MCF 10A (cell line): ENCODE measurements at regions not wholly inside any gene's neighbourhood (a gene's known extent, or its start where the extent isn't known, plus 50 kb on each side); places are given as distances from the start of the nearest gene placed in this dataset.

Source experiments
- BruUV-seq: library from RNA; stranded (reverse); fragments of 400-500 nt; replicated peaks from 2 replicates; lab custom pipeline; 2021; lab: Mats Ljungman, UMichigan
- CTCF ChIA-PET: fragments of 300-600 bp; sonication (Branson Sonifier 250); formaldehyde crosslinking; extraction: SDS; loops from one replicate; lab custom pipeline; 2021; ENCODE audit warnings: antibody characterized with exemption, inconsistent platforms; lab: Yijun Ruan, JAX
- POLR2A ChIA-PET: fragments of 300-600, 350-650 bp; sonication (Branson Sonifier 250); formaldehyde crosslinking; extraction: SDS; loops from one replicate; lab custom pipeline; 2020; ENCODE audit warnings: antibody characterized with exemption, inconsistent platforms; lab: Yijun Ruan, JAX
- DNase-seq: peaks from one replicate; pipeline ENCODE4 v3.0.0-alpha.2; 2018; ENCODE audit not compliant: unreplicated experiment
- H3K27ac Mint-ChIP-seq: one replicate; pipeline ENCODE4 v1.8.0; 2022; ENCODE audit warnings: mild to moderate bottlenecking, low read depth, mixed read lengths; ENCODE audit not compliant: unreplicated experiment
- H3K27me3 Mint-ChIP-seq: one replicate; pipeline ENCODE4 v1.8.0; 2022; ENCODE audit warnings: mixed read lengths; ENCODE audit not compliant: insufficient read depth, unreplicated experiment
- H3K36me3 Mint-ChIP-seq: one replicate; pipeline ENCODE4 v1.8.0; 2022; ENCODE audit warnings: mild to moderate bottlenecking, moderate library complexity, mixed read lengths; ENCODE audit not compliant: insufficient read depth, unreplicated experiment
- H3K4me1 Mint-ChIP-seq: one replicate; pipeline ENCODE4 v1.8.0; 2022; ENCODE audit warnings: mixed read lengths; ENCODE audit not compliant: insufficient read depth, unreplicated experiment
- H3K4me3 Mint-ChIP-seq: one replicate; pipeline ENCODE4 v1.8.0; 2022; ENCODE audit warnings: mild to moderate bottlenecking, moderate library complexity, mixed read lengths; ENCODE audit not compliant: unreplicated experiment
- H3K9me3 Mint-ChIP-seq: one replicate; pipeline ENCODE4 v1.8.0; 2022; ENCODE audit warnings: mixed read lengths; ENCODE audit not compliant: unreplicated experiment
- CTCF ChIP-seq: fragments of 200-600 bp; IDR thresholded peaks from one replicate; pipeline ENCODE4 v1.8.0; 2022; ENCODE audit warnings: antibody characterized with exemption, mild to moderate bottlenecking; ENCODE audit not compliant: unreplicated experiment
- intact Hi-C: fragments of 100-400 bp; cut with micrococcal nuclease; formaldehyde crosslinking; loops from 2 replicates; pipeline ENCODE4 v1.14.1; 2022

- no peak for TF ChIP-seq CTCF
- Mint-ChIP-seq H3K27ac (no peak overlapping the region), H3K4me3 (no peak overlapping the region), H3K36me3 (no peaks in the 10 kb centered on the region), H3K4me1 (peaks cover 9% of the 10 kb centered on the region), H3K27me3 (no peaks in the 10 kb centered on the region), H3K9me3 (peaks cover 6% of the 10 kb centered on the region)
- ChIA-PET POLR2A (interaction anchor here (1.2 kb wide), 2 partner anchors 385 to 386 kb away, joined by 3 to 4 read pairs; no protein-coding TSS in a partner anchor), CTCF (interaction anchor here (0.6 to 0.7 kb wide), 2 partner anchors 10 to 395 kb away, joined by 3 read pairs; no protein-coding TSS in a partner anchor)
- intact Hi-C loops, result no loop called here
- BruUV-seq, result no TSS peak
- DNase-seq, result no peak
Observed at GRCh38 chr18:22556222-22557167, 138.8 kb upstream of the CTAGE1 start.

GRCh38 chr18:22557168-22557941 lies 139.6 kb upstream of the CTAGE1 start:
- POLR2A ChIA-PET, result no interaction called here
- intact Hi-C loops, result no loop called here
- Mint-ChIP-seq H3K4me1 (peaks cover 9% of the 10 kb centered on the region), H3K36me3 (no peaks in the 10 kb centered on the region), H3K27ac (no peak overlapping the region), H3K27me3 (no peaks in the 10 kb centered on the region), H3K9me3 (peaks cover 6% of the 10 kb centered on the region), H3K4me3 (no peak overlapping the region)
- CTCF ChIA-PET, result interaction anchor here (0.6 to 0.7 kb wide), 2 partner anchors 11 to 395 kb away, joined by 3 read pairs; no protein-coding TSS in a partner anchor
- no TSS peak for BruUV-seq
- no peak for DNase-seq
- TF ChIP-seq CTCF, result no peak

GRCh38 chr18:22558945-22559385 lies 141.2 kb upstream of the CTAGE1 start:
- no peak for TF ChIP-seq CTCF
- peaks cover 21% of the 10 kb centered on the region for H3K4me1 Mint-ChIP-seq
- H3K27ac Mint-ChIP-seq, result no peak overlapping the region
- H3K27me3 Mint-ChIP-seq, result no peaks in the 10 kb centered on the region
- H3K9me3 Mint-ChIP-seq, result peaks cover 6% of the 10 kb centered on the region
- H3K4me3 Mint-ChIP-seq, result peak overlapping the region; percentile 65
- intact Hi-C loops, result no loop called here
- peak; percentile 21 for DNase-seq
- no TSS peak for BruUV-seq
- H3K36me3 Mint-ChIP-seq, result no peaks in the 10 kb centered on the region
- CTCF ChIA-PET, result no interaction called here
- POLR2A ChIA-PET, result no interaction called here
